Mesenchymal stem cell (in vitro differentiated cells and primary cell): ENCODE measurements at regions not wholly inside any gene's neighbourhood (a gene's known extent, or its start where the extent isn't known, plus 50 kb on each side); places are given as distances from the start of the nearest gene placed in this dataset.

Experiments
- DNase-seq: peaks from one replicate; pipeline ENCODE4 v3.0.0-alpha.2; 2013
- H2AFZ ChIP-seq: one replicate; pipeline ENCODE4 v1.6.1; 2013; ENCODE audit warnings: low read depth, mild to moderate bottlenecking, control low read depth, inconsistent platforms, low read length, moderate library complexity
- H2AK5ac ChIP-seq: 2 replicates; pipeline ENCODE4 v1.6.1; 2013; ENCODE audit warnings: low read length, moderate library complexity, mild to moderate bottlenecking, inconsistent platforms; ENCODE audit not compliant: severe bottlenecking
- H2BK120ac ChIP-seq: one replicate; pipeline ENCODE4 v1.6.1; 2013; ENCODE audit warnings: low read depth, mild to moderate bottlenecking, inconsistent platforms, low read length, moderate library complexity
- H2BK12ac ChIP-seq, 2 experiments: one replicate each; pipeline ENCODE4 v1.6.1; 2013; ENCODE audit warnings: inconsistent platforms in 2 of 2, low read length in 2 of 2, mild to moderate bottlenecking in 2 of 2, moderate library complexity in 2 of 2, control low read depth in 1 of 2
- H2BK15ac ChIP-seq: one replicate; pipeline ENCODE4 v1.6.1; 2013; ENCODE audit warnings: mild to moderate bottlenecking, low read depth, inconsistent platforms; ENCODE audit not compliant: poor library complexity, severe bottlenecking
- H2BK5ac ChIP-seq: 2 replicates; pipeline ENCODE4 v1.6.1; 2013; ENCODE audit warnings: low read depth, mild to moderate bottlenecking, low read length, control low read depth, inconsistent platforms; ENCODE audit not compliant: poor library complexity, severe bottlenecking
- H3K14ac ChIP-seq, 2 experiments: one replicate each; pipeline ENCODE4 v1.6.1; 2013; ENCODE audit warnings: inconsistent platforms in 2 of 2, low read length in 2 of 2, control low read depth in 1 of 2, mild to moderate bottlenecking in 1 of 2, moderate library complexity in 1 of 2
- H3K18ac ChIP-seq, 2 experiments: one replicate each; pipeline ENCODE4 v1.6.1; 2013; ENCODE audit warnings: inconsistent platforms in 2 of 2, low read length in 2 of 2, control low read depth in 1 of 2, low read depth in 1 of 2, mild to moderate bottlenecking in 1 of 2
- H3K23ac ChIP-seq, 2 experiments: one replicate each; pipeline ENCODE4 v1.6.1; 2013; ENCODE audit warnings: inconsistent platforms in 2 of 2, low read length in 2 of 2, mild to moderate bottlenecking in 2 of 2, moderate library complexity in 2 of 2, control low read depth in 1 of 2
- H3K27ac ChIP-seq: 2 replicates; pipeline ENCODE4 v1.5.1; 2013; ENCODE audit warnings: mild to moderate bottlenecking, moderate library complexity, low read length, control low read depth, inconsistent platforms; ENCODE audit not compliant: poor library complexity, severe bottlenecking
- H3K27me3 ChIP-seq, 2 experiments: 2 replicates each; pipeline versions ENCODE4 v1.6.1 to v1.7.0; 2013; ENCODE audit warnings: low read length in 2 of 2, mild to moderate bottlenecking in 2 of 2, moderate library complexity in 2 of 2, control low read depth in 1 of 2, inconsistent platforms in 1 of 2; ENCODE audit not compliant: control insufficient read depth in 1 of 2, insufficient read depth in 1 of 2
- H3K36me3 ChIP-seq, 2 experiments: 2 replicates each; pipeline versions ENCODE4 v1.6.1 to v1.7.0; 2013; ENCODE audit warnings: low read length in 2 of 2, control low read depth in 1 of 2, inconsistent platforms in 1 of 2, low read depth in 1 of 2, mild to moderate bottlenecking in 1 of 2; ENCODE audit not compliant: insufficient read depth in 2 of 2, control insufficient read depth in 1 of 2
- H3K4ac ChIP-seq, 2 experiments: one replicate each; pipeline ENCODE4 v1.6.1; 2013; ENCODE audit warnings: inconsistent platforms in 2 of 2, low read length in 2 of 2, mild to moderate bottlenecking in 2 of 2, moderate library complexity in 2 of 2, control low read depth in 1 of 2, low read depth in 1 of 2
- H3K4me1 ChIP-seq: 2 replicates; pipeline ENCODE4 v1.6.1; 2013; ENCODE audit warnings: low read depth, low read length, control low read depth; ENCODE audit not compliant: control insufficient read depth, insufficient read depth
- H3K4me2 ChIP-seq: 2 replicates; pipeline ENCODE4 v1.6.1; 2013; ENCODE audit warnings: low read length, mild to moderate bottlenecking, inconsistent platforms; ENCODE audit not compliant: poor library complexity, severe bottlenecking
- H3K4me3 ChIP-seq, 2 experiments: 2 replicates each; pipeline versions ENCODE4 v1.5.1 to v1.7.0; 2013; ENCODE audit warnings: low read length in 2 of 2, mild to moderate bottlenecking in 2 of 2, control low read depth in 1 of 2, low read depth in 1 of 2; ENCODE audit not compliant: insufficient read depth in 1 of 2
- H3K79me1 ChIP-seq: replicated peaks from 2 replicates; pipeline ENCODE4 v1.6.1; 2013; ENCODE audit warnings: mild to moderate bottlenecking, control low read depth, low read length, inconsistent platforms; ENCODE audit not compliant: poor library complexity, severe bottlenecking
- H3K9ac ChIP-seq: 2 replicates; pipeline ENCODE4 v1.7.0; 2013; ENCODE audit warnings: mild to moderate bottlenecking, low read length, moderate library complexity
- H3K9me3 ChIP-seq: 2 replicates; pipeline ENCODE4 v1.7.0; 2013; ENCODE audit warnings: mild to moderate bottlenecking, low read length; ENCODE audit not compliant: control insufficient read depth
- H4K8ac ChIP-seq: one replicate; pipeline ENCODE4 v1.6.1; 2013; ENCODE audit warnings: inconsistent platforms, mild to moderate bottlenecking, low read length, moderate library complexity
- H4K91ac ChIP-seq: one replicate; pipeline ENCODE4 v1.6.1; 2013; ENCODE audit warnings: mild to moderate bottlenecking, low read length, inconsistent platforms
- WGBS: methylation state at CpG from one replicate; pipeline ENCODE4 v1.1.7; 2013; ENCODE audit warnings: mixed read lengths; 5-methylcytosine and 5-hydroxymethylcytosine counted together

GRCh38 chr3:176313426-176313825 lies 883.9 kb downstream of the TBL1XR1 start:
- no peak overlapping the region for H2BK15ac ChIP-seq
- no peaks in the 10 kb centered on the region for H3K27me3 ChIP-seq
- no peak overlapping the region for H4K8ac ChIP-seq
- no peak overlapping the region for H3K27ac ChIP-seq
- no peak overlapping the region for H2AFZ ChIP-seq
- H3K18ac ChIP-seq: no peak overlapping the region
- no peaks in the 10 kb centered on the region for H3K4me1 ChIP-seq
- no peak overlapping the region for H3K4ac ChIP-seq
- WGBS: 86% methylated on average over 1 of the region's 3 CpGs
- H3K9me3 ChIP-seq: no peaks in the 10 kb centered on the region
- H2AK5ac ChIP-seq: no peak overlapping the region
- H4K91ac ChIP-seq: no peak overlapping the region
- no peaks in the 10 kb centered on the region for H3K79me1 ChIP-seq
- H3K14ac ChIP-seq: no peak overlapping the region
- H3K4me3 ChIP-seq: no peak overlapping the region
- no peak overlapping the region for H2BK5ac ChIP-seq
- H3K23ac ChIP-seq: no peak overlapping the region
- H3K9ac ChIP-seq: no peak overlapping the region
- H2BK120ac ChIP-seq: no peak overlapping the region
- H2BK12ac ChIP-seq: no peak overlapping the region
- DNase-seq: no peak
- H3K4me2 ChIP-seq: no peak overlapping the region
- H3K36me3 ChIP-seq: no peaks in the 10 kb centered on the region

GRCh38 chr3:176310641-176311040 lies 886.6 kb downstream of the TBL1XR1 start:
- WGBS: 100% methylated on average over 1 of the region's 4 CpGs
- no peak overlapping the region for H2BK15ac ChIP-seq
- no peaks in the 10 kb centered on the region for H3K79me1 ChIP-seq
- no peak overlapping the region for H3K23ac ChIP-seq
- no peak overlapping the region for H3K27ac ChIP-seq
- H2BK120ac ChIP-seq: no peak overlapping the region
- H4K91ac ChIP-seq: no peak overlapping the region
- no peak overlapping the region for H3K14ac ChIP-seq
- H3K18ac ChIP-seq: no peak overlapping the region
- H3K4me3 ChIP-seq: no peak overlapping the region
- no peak overlapping the region for H2BK12ac ChIP-seq
- no peak overlapping the region for H2AFZ ChIP-seq
- H3K9me3 ChIP-seq: no peaks in the 10 kb centered on the region
- no peak overlapping the region for H2AK5ac ChIP-seq
- no peak overlapping the region for H3K9ac ChIP-seq
- H3K36me3 ChIP-seq: no peaks in the 10 kb centered on the region
- H2BK5ac ChIP-seq: no peak overlapping the region
- H3K4ac ChIP-seq: no peak overlapping the region
- DNase-seq: no peak
- H4K8ac ChIP-seq: no peak overlapping the region
- no peaks in the 10 kb centered on the region for H3K4me1 ChIP-seq
- no peaks in the 10 kb centered on the region for H3K27me3 ChIP-seq
- H3K4me2 ChIP-seq: no peak overlapping the region

- H3K4ac ChIP-seq: no peak overlapping the region
- H3K79me1 ChIP-seq: no peaks in the 10 kb centered on the region
- no peak overlapping the region for H2AFZ ChIP-seq
- H3K27me3 ChIP-seq: no peaks in the 10 kb centered on the region
- no peaks in the 10 kb centered on the region for H3K9me3 ChIP-seq
- no peak overlapping the region for H2AK5ac ChIP-seq
- H3K4me1 ChIP-seq: no peaks in the 10 kb centered on the region
- H3K27ac ChIP-seq: no peak overlapping the region
- H4K91ac ChIP-seq: no peak overlapping the region
- no peak overlapping the region for H2BK5ac ChIP-seq
- H2BK120ac ChIP-seq: no peak overlapping the region
- no peak overlapping the region for H3K14ac ChIP-seq
- no peak overlapping the region for H3K18ac ChIP-seq
- no peak overlapping the region for H3K23ac ChIP-seq
- WGBS: 83% methylated on average over 1 of the region's 2 CpGs
- no peaks in the 10 kb centered on the region for H3K36me3 ChIP-seq
- no peak overlapping the region for H3K4me3 ChIP-seq
- no peak overlapping the region for H3K9ac ChIP-seq
- H2BK12ac ChIP-seq: no peak overlapping the region
- H2BK15ac ChIP-seq: no peak overlapping the region
- H3K4me2 ChIP-seq: no peak overlapping the region
- no peak overlapping the region for H4K8ac ChIP-seq
- DNase-seq: no peak
Measured at GRCh38 chr3:176302271-176302670, 895.0 kb downstream of the TBL1XR1 start.

- Histone ChIP-seq H3K79me1 (no peaks in the 10 kb centered on the region), H2AK5ac (no peak overlapping the region)
- WGBS: 93% methylated on average over 1 of the region's 1 CpG
Measured at GRCh38 chr3:176296066-176296597, 901.1 kb downstream of the TBL1XR1 start.

More at GRCh38 chr3:176296066-176296597, 901.1 kb downstream of the TBL1XR1 start:
- H3K23ac ChIP-seq: no peak overlapping the region
- H3K9me3 ChIP-seq: no peaks in the 10 kb centered on the region
- H3K4ac ChIP-seq: no peak overlapping the region
- H3K4me2 ChIP-seq: no peak overlapping the region
- H3K4me1 ChIP-seq: no peaks in the 10 kb centered on the region
- H3K18ac ChIP-seq: no peak overlapping the region
- no peak overlapping the region for H3K27ac ChIP-seq
- H2BK15ac ChIP-seq: no peak overlapping the region
- H2BK120ac ChIP-seq: no peak overlapping the region
- no peak overlapping the region for H4K8ac ChIP-seq
- no peaks in the 10 kb centered on the region for H3K27me3 ChIP-seq
- no peaks in the 10 kb centered on the region for H3K36me3 ChIP-seq
- no peak overlapping the region for H2AFZ ChIP-seq
- H4K91ac ChIP-seq: no peak overlapping the region
- no peak overlapping the region for H3K4me3 ChIP-seq
- H2BK12ac ChIP-seq: no peak overlapping the region
- no peak overlapping the region for H3K14ac ChIP-seq
- no peak overlapping the region for H2BK5ac ChIP-seq
- no peak for DNase-seq
- H3K9ac ChIP-seq: no peak overlapping the region
